Liver (tissue), 6 donors: ENCODE measurements at regions not wholly inside any gene's neighbourhood (a gene's known extent, or its start where the extent isn't known, plus 50 kb on each side); places are given as distances from the start of the nearest gene placed in this dataset.
"Not testable (repeated sequence)": the region's sequence is repeated elsewhere in the genome, so short reads cannot be mapped to it uniquely, and the experiment has no call there.

ENCODE experiments used
- DNase-seq: peaks from one replicate; pipeline ENCODE4 v3.0.0-alpha.2; 2017; ENCODE audit warnings: low spot score
- H3K27ac ChIP-seq, 2 donors: one replicate each; pipeline ENCODE4 v1.7.0; 2013; ENCODE audit warnings: inconsistent platforms in 2 of 2, low read length in 2 of 2, control low read depth in 1 of 2, low read depth in 1 of 2, mild to moderate bottlenecking in 1 of 2
- H3K27me3 ChIP-seq, 4 donors: one replicate each; pipeline versions ENCODE4 v1.6.1 to v1.7.0; 2013; ENCODE audit warnings: low read length in 3 of 4, inconsistent platforms in 1 of 4, mild to moderate bottlenecking in 1 of 4, moderate library complexity in 1 of 4; ENCODE audit not compliant: control insufficient read depth in 4 of 4, insufficient read depth in 4 of 4
- H3K36me3 ChIP-seq, 4 donors: one replicate each; pipeline versions ENCODE4 v1.6.1 to v1.7.0; 2013; ENCODE audit warnings: low read length in 3 of 4, mild to moderate bottlenecking in 3 of 4, low read depth in 1 of 4, moderate library complexity in 1 of 4; ENCODE audit not compliant: control insufficient read depth in 4 of 4, insufficient read depth in 3 of 4
- H3K4me1 ChIP-seq, 4 donors: one replicate each; pipeline versions ENCODE4 v1.6.1 to v1.7.0; 2013; ENCODE audit warnings: low read length in 3 of 4, mild to moderate bottlenecking in 3 of 4, moderate library complexity in 1 of 4; ENCODE audit not compliant: control insufficient read depth in 4 of 4, insufficient read depth in 4 of 4
- H3K4me3 ChIP-seq, 3 donors: one replicate each; pipeline versions ENCODE4 v1.6.1 to v1.7.0; 2013; ENCODE audit warnings: low read length in 3 of 3, control low read depth in 1 of 3, low read depth in 1 of 3, mild to moderate bottlenecking in 1 of 3
- H3K9ac ChIP-seq, 2 donors: one replicate each; pipeline ENCODE4 v1.7.0; 2013; ENCODE audit warnings: low read length in 2 of 2, mild to moderate bottlenecking in 2 of 2, moderate library complexity in 2 of 2, control low read depth in 1 of 2, low read depth in 1 of 2
- H3K9me3 ChIP-seq, 4 donors: one replicate each; pipeline versions ENCODE4 v1.6.1 to v1.7.0; 2013; ENCODE audit warnings: low read length in 3 of 4; ENCODE audit not compliant: control insufficient read depth in 4 of 4
- WGBS: extraction: QIAGEN DNeasy Blood & Tissue Kit; methylation state at CpG from one replicate; pipeline ENCODE4 v1.1.7; 2013; 5-methylcytosine and 5-hydroxymethylcytosine counted together
- donor health status: healthy.
- donor health status: healthy.
- donor health status: healthy.

DNA sequence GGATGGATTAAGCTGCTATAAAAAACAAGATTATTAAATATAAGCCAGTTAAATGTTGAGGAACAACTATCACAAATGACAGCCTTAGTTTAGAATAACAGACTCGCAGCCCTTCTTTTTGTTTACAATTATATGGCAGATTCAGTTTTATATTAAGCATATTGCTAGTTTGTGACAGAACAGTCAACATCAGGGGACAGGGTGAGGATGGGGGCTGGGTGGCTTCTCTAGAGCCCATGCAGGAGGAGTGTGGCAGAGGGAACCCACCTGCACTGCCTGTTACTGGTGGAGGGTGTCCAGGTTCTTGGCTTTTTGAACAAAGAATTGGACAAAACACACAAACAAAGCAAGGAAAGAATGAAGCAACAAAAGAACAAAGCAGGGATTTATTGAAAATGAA is 799.7 kb downstream of the PRIM2 start:
- not testable (repeated sequence) for H3K4me1 ChIP-seq, H3K27me3 ChIP-seq, H3K9me3 ChIP-seq, H3K36me3 ChIP-seq, DNase-seq, H3K9ac ChIP-seq, H3K4me3 ChIP-seq, H3K27ac ChIP-seq
- WGBS = 66% methylated on average over 1 of the region's 1 CpG

DNA sequence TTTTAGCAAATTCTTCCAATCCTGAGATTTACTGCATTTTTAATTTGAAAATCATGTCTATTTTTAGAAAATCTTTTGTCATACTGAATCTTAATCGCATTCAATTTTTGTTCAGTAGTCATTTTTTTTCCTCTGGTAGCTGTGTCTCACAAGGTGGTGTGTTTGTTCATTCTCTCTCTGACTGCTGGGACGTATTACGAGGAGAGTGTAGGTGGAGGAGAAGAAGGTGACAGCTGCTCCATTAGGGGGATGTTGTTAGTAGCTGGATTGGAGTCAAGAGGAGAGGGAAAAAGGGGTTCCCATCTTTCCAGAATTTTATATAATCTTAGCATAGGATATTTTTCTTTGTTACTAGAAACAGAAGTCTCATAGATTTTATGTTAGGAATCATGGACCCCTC is 804.2 kb downstream of the PRIM2 start:
- H3K36me3 ChIP-seq, H3K4me3 ChIP-seq: not testable (repeated sequence)
- WGBS = 75% methylated on average over 3 of the region's 3 CpGs

DNA sequence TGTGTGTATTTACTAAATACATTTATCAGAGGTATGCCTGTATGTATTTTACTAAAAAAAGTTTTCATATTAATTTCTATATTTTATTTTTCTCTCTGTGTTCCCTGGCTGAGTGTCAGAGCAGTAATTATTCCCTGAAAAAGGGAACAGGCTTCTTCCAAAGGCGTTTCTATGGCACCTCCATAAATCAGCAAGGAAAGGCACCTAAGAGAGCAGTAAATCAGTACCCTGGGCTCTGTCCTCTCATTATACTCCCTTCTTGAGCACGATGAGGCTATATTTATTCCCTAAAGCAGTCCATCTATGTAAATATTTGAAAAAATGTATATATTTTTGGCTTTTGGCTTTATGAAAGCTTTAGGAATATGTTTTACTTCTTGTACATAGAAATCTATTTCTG is 806.3 kb downstream of the PRIM2 start:
- DNase-seq = not testable (repeated sequence)

More for the DNA sequence above, 804.2 kb downstream of the PRIM2 start:
- H3K27ac ChIP-seq, H3K9ac ChIP-seq, DNase-seq, H3K4me1 ChIP-seq, H3K27me3 ChIP-seq, H3K9me3 ChIP-seq: not testable (repeated sequence)

DNA sequence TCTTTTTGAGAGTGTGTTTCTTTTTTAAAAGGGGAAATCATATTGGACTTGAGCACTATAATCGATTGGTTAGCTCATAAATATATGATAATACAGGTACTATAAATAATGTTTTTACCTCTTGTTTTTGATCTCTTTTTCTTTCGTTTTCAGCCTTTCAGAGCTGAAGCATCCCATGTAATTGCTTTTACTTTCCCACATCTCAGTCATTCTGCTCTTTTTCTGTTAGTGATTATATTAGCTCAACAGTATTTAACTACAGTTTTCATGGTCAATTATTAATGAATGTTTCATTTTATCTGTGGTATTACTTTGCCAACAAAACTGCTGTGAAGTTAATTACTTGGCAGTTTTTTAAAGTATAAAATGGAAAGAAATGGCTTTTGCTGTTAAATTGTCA is 811.1 kb downstream of the PRIM2 start:
- H3K27ac ChIP-seq, H3K4me1 ChIP-seq, H3K27me3 ChIP-seq, DNase-seq, H3K9me3 ChIP-seq, H3K4me3 ChIP-seq, H3K9ac ChIP-seq, H3K36me3 ChIP-seq: not testable (repeated sequence)
- 59% methylated on average over 2 of the region's 2 CpGs for WGBS

More for the DNA sequence above, 806.3 kb downstream of the PRIM2 start:
- H3K9me3 ChIP-seq, H3K4me1 ChIP-seq, H3K27ac ChIP-seq, H3K4me3 ChIP-seq, H3K36me3 ChIP-seq, H3K27me3 ChIP-seq, H3K9ac ChIP-seq: not testable (repeated sequence)
- WGBS = 48% methylated on average over 2 of the region's 2 CpGs

DNA sequence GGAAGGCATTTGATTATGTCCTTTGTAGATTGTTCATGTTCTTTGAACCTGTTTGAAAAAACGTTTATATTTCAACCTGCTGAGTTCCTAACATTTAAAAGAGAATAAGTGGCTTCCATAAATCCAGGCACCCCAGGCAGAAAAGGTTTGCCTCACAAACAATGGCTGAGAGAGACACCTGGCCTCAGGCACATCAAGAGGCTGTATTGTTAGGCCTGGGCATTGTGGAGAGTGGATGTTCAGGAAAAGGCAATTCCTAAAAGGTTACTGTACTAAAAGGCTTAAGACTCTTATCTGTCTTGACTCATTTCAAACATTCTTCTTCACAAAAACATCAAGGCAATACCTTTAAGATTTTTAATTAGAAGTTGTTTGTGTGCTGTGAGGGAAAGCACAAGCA is 811.7 kb downstream of the PRIM2 start:
- H3K4me3 ChIP-seq, H3K9me3 ChIP-seq, H3K27ac ChIP-seq, H3K4me1 ChIP-seq, H3K9ac ChIP-seq, H3K36me3 ChIP-seq, DNase-seq, H3K27me3 ChIP-seq: not testable (repeated sequence)
- 0% methylated on average over 1 of the region's 1 CpG for WGBS

DNA sequence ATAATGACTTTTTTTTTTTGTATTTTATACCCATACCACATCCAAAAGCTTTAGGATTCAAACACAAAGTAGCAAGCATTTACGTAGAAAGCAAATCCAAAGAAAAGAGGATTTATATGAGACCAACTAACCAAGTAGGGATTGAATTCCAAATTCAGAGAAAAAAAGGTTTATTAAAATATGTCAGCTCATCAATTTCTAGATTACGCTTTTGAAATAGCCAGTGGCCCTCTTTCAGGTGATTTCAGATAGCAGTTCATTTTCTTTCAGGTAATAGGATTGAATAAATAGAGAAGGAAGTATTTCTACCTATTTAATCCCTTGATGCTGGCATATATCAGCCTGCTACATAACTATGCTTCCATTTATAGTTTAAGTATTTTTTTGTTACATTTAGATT is 822.3 kb downstream of the PRIM2 start:
- not testable (repeated sequence) for H3K36me3 ChIP-seq, DNase-seq, H3K9me3 ChIP-seq, H3K4me3 ChIP-seq, H3K4me1 ChIP-seq, H3K9ac ChIP-seq, H3K27ac ChIP-seq, H3K27me3 ChIP-seq
- 70% methylated on average over 2 of the region's 2 CpGs for WGBS

DNA sequence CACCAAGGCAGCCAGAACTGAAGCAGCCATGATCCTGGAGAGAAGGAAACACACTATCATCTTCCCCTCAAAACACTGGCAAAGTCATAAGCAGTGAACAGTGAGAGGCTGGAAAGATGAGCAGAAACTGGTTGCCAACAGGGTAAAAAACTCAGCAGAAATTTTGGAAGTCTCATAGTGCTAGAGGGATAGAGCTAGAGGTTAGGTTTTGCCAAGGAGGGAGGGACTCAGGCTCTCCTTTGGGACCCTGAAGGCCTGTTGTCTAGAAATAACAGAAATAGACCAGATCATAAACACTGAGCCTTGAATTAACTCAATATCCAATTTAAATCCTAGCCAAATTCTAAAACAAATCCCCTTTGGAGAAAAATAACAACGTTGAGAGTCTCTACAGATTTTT is 853.6 kb downstream of the PRIM2 start:
- WGBS = 57% methylated on average over 1 of the region's 1 CpG

DNA sequence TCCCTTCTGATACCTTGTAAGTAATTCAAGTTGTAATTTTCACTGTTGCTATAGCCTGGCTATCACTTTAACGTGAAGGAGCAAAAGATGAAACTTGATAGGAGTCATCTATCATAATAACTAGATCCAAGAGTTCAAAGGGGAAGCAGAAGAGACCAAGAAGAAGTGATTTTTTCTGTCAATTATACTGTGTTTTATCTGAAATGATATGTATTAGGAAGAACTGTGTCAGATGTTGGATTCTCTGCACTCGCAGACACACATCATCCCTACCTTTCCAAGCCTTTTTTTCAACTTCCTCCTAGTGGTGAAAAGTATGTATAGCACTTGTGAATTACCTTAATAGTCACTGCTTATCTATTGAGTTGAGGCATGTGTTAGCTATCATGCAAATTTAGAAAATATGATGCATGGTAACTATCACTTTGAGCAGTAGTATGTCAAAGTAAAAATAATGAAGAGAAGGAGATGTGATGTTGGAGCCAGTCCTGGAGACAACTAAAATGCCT is 864.2 kb downstream of the PRIM2 start:
- not testable (repeated sequence) for H3K4me3 ChIP-seq, H3K27ac ChIP-seq, H3K9me3 ChIP-seq, DNase-seq, H3K9ac ChIP-seq, H3K36me3 ChIP-seq, H3K4me1 ChIP-seq, H3K27me3 ChIP-seq
- 53% methylated on average over 2 of the region's 2 CpGs for WGBS

More for the DNA sequence above, 853.6 kb downstream of the PRIM2 start:
- H3K4me3 ChIP-seq, H3K9ac ChIP-seq, H3K9me3 ChIP-seq, H3K4me1 ChIP-seq, H3K27ac ChIP-seq, H3K36me3 ChIP-seq, DNase-seq, H3K27me3 ChIP-seq: not testable (repeated sequence)

DNA sequence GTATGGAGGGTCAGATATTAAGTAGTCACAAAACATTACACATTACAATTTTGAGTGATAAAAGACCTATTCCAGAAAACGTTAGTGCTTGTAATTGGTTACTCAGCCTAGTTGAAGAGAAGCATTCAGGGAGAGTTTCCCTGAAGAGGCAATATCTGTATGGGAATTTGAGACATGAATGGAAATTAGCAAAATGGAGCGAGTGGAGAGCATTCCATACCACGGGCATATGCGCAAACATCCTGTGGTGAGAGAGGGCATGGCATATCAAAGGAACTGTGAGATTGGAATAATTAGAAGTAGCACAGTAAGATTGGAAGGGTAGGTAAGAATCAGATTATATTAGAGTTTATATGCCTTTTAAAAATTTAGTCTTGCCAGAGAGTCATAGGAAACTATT is 867.9 kb downstream of the PRIM2 start:
- H3K36me3 ChIP-seq, H3K4me1 ChIP-seq, H3K27ac ChIP-seq, H3K27me3 ChIP-seq, H3K4me3 ChIP-seq, H3K9ac ChIP-seq, DNase-seq, H3K9me3 ChIP-seq: not testable (repeated sequence)
- 87% methylated on average over 3 of the region's 4 CpGs for WGBS
